PC-9 (cell line): ENCODE measurements at regions not wholly inside any gene's neighbourhood (a gene's known extent, or its start where the extent isn't known, plus 50 kb on each side); places are given as distances from the start of the nearest gene placed in this dataset.

Experiments
- CTCF ChIP-seq: fragments of 200-600 bp; sonication (generic); conservative IDR thresholded peaks from 2 replicates; pipeline ENCODE4 v1.6.1; 2017; ENCODE audit warnings: mixed run types, antibody characterized with exemption, mild to moderate bottlenecking, moderate library complexity
- EZH2 ChIP-seq: fragments of 200-600 bp; sonication (generic); IDR thresholded peaks from 2 replicates; pipeline ENCODE4 v1.8.0; 2017; ENCODE audit warnings: antibody characterized with exemption, low read depth

GRCh38 chr2:196224756-196225155 lies 53.4 kb upstream of the STK17B start:
- TF ChIP-seq CTCF (no peak), EZH2 (no peak)
